ENCODE measurements at regions not wholly inside any gene's neighbourhood (a gene's known extent, or its start where the extent isn't known, plus 50 kb on each side); places are given as distances from the start of the nearest gene placed in this dataset.

DNA sequence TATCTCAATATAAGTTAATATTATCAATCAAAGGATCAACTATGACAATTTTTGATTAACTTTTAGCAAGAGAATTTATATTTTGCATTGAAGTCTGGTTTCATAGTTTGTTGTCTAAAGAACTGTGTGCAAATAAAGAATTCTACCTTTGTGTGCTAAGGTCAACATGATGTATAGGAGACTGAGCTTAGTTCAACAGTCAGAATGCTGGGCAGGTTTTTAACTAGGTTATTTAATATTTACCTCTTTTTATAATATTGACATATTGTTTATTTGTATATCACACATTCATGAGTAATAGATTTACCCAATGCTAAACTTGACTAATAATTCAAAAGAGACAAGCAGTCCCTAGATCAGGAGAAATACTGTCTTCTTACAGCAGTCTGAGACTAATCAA is 831.4 kb downstream of the DSC3 start:
- H3K27me3 ChIP-seq, result no peaks in the 10 kb centered on the region
- no peaks in the 10 kb centered on the region for H3K9me3 ChIP-seq
- DNase-seq (no peak), ATAC-seq (no peak)
- TF ChIP-seq, protein P1, sequence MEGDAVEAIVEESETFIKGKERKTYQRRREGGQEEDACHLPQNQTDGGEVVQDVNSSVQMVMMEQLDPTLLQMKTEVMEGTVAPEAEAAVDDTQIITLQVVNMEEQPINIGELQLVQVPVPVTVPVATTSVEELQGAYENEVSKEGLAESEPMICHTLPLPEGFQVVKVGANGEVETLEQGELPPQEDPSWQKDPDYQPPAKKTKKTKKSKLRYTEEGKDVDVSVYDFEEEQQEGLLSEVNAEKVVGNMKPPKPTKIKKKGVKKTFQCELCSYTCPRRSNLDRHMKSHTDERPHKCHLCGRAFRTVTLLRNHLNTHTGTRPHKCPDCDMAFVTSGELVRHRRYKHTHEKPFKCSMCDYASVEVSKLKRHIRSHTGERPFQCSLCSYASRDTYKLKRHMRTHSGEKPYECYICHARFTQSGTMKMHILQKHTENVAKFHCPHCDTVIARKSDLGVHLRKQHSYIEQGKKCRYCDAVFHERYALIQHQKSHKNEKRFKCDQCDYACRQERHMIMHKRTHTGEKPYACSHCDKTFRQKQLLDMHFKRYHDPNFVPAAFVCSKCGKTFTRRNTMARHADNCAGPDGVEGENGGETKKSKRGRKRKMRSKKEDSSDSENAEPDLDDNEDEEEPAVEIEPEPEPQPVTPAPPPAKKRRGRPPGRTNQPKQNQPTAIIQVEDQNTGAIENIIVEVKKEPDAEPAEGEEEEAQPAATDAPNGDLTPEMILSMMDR (IDR thresholded peaks at IDR 0.05), result no peak
- H3K27ac ChIP-seq, result no peak overlapping the region
- no peaks in the 10 kb centered on the region for H3K36me3 ChIP-seq
- no peaks in the 10 kb centered on the region for H3K4me1 ChIP-seq
- intact Hi-C loops (cut with DNase I), result no loop called here
- H3K4me3 ChIP-seq, result no peak overlapping the region

DNA sequence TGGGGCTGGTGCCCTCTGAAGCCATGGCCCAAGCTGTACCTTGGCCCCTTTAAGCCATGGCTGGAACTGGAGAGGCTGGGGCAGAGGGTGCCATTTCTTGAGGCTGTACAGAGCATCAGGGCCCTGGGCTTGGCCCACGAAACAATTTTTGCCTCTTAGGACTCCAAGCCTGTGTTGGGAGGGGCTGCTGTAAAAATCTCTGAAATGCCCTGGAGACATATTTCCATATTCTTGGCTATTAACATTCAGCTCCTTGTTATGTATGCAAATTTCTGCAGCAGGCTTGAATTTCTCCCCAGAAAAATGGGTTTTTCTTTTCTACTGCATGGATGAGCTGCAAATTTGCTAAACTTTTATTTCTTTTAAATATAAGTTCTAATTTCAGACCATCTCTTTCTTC is 834.0 kb downstream of the DSC3 start:
- no peaks in the 10 kb centered on the region for H3K36me3 ChIP-seq
- H3K27ac ChIP-seq, result no peak overlapping the region
- H3K9me3 ChIP-seq, result no peaks in the 10 kb centered on the region
- TF ChIP-seq, protein P1 (IDR thresholded peaks at IDR 0.05), result no peak
- DNase-seq (no peak), ATAC-seq (peak; percentile 14)
- no peaks in the 10 kb centered on the region for H3K4me1 ChIP-seq
- no peak overlapping the region for H3K4me3 ChIP-seq
- intact Hi-C loops (cut with DNase I), result no loop called here
- no peaks in the 10 kb centered on the region for H3K27me3 ChIP-seq

DNA sequence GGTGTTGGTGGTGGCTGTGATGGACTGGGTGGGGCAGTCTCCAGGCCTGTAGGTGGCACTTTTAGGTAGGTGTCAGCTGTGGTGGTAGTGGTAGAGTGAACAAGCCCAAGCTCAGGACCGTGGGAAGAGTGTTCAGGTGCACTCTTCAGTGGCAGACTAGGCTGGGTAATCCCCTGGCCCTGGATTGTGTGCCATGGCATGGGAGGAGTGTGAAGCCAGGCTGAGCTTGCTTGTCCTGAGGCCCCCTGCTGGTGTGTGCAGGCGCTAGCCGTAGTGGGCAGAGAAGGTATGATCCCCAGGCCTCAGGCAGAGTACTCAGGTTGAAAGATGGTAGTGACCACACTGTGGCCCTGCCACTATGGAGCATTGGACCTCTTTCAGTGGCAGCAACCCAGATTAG is 850.3 kb downstream of the DSC3 start:
- intact Hi-C loops (cut with DNase I), result no loop called here
- TF ChIP-seq, protein P1 (IDR thresholded peaks at IDR 0.05), result no peak
- no peak for DNase-seq
- H3K27ac ChIP-seq, result no peak overlapping the region
- H3K27me3 ChIP-seq, result no peaks in the 10 kb centered on the region
- H3K9me3 ChIP-seq, result no peaks in the 10 kb centered on the region
- no peaks in the 10 kb centered on the region for H3K4me1 ChIP-seq
- ATAC-seq, result peak; percentile 38
- H3K4me3 ChIP-seq, result no peak overlapping the region
- H3K36me3 ChIP-seq, result no peaks in the 10 kb centered on the region

DNA sequence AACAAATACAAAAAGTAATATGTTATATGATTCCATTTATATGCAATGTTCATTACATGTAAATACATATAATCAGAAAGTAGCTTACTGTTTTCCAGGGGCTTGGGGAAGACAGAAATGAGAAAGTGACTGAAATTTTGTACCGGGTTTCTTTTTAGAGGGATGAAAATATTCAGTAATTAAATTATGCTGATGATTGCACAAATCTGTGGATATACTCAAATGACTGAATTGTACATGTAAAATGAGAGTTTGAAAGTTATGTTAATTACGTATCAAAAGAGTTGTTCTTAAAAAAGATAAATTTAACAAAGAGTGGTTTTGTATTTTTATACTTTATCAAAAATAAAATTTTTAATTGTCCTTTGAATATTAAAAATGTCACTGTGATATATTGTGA is 856.3 kb downstream of the DSC3 start:
- TF ChIP-seq, protein P1 (IDR thresholded peaks at IDR 0.05), result no peak

DNA sequence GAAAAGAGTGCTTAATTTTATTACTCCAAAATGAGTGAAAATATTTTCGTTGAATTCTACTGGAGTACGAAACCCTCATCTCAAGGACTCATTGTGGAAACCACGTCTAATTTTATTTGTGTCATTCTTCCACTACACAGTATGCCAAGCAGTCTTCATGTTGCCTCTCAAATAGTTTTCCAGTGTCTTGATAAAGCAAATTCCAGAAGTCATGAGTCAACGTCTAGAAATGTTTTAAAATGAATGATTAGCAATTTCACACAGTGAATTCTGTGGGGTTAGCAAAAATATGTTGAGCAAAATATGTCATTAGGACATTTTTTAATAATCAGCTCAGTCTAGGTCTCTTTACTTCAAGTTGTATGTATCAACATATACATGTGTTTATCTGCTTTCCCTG is 865.5 kb downstream of the DSC3 start:
- Histone ChIP-seq H3K4me3 (no peak overlapping the region), H3K4me1 (no peaks in the 10 kb centered on the region), H3K9me3 (no peaks in the 10 kb centered on the region), H3K27ac (no peak overlapping the region), H3K27me3 (no peaks in the 10 kb centered on the region), H3K36me3 (no peaks in the 10 kb centered on the region)
- no peak for ATAC-seq
- intact Hi-C loops (cut with DNase I), result no loop called here
- DNase-seq, result no peak
- TF ChIP-seq, protein P1 (IDR thresholded peaks at IDR 0.05), result no peak

More for the DNA sequence above, 856.3 kb downstream of the DSC3 start:
- Histone ChIP-seq H3K27ac (no peak overlapping the region), H3K36me3 (no peaks in the 10 kb centered on the region), H3K4me1 (no peaks in the 10 kb centered on the region), H3K4me3 (no peak overlapping the region), H3K27me3 (no peaks in the 10 kb centered on the region), H3K9me3 (no peaks in the 10 kb centered on the region)
- ATAC-seq (no peak), DNase-seq (no peak)
- intact Hi-C loops (cut with DNase I), result no loop called here

DNA sequence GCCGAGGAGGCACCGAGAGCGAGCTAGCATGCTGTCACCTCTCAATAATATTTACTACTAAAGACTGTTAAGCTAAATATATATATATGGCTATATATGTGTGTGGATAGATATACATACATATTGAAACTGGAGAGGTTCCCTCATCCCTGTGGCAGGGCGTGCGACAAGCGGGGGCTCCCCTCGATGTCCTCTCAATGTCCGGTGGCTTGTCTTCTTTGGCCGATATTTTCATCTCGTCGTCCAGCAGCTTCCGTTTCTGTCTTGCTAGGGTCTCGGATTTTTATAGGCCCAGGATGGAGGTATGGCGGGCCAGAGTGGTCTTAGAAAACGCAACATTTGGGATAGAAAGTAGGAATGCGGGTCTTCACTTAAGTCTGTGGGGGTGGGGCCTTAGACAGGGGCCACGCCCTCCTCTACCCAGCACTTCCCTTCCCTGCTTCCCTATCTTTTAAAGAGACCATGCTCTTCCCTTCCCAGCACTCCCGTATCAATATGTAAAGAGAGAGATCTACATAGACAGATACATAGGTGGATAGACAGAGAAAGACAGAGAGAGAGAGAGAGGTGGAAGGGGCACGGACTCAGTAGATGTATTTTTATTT is 866.8 kb downstream of the DSC3 start:
- H3K36me3 ChIP-seq, result no peaks in the 10 kb centered on the region
- TF ChIP-seq, protein P1 (IDR thresholded peaks at IDR 0.05), result no peak
- intact Hi-C loops (cut with DNase I), result no loop called here
- no peaks in the 10 kb centered on the region for H3K9me3 ChIP-seq
- DNase-seq (no peak), ATAC-seq (no peak)
- H3K27me3 ChIP-seq, result no peaks in the 10 kb centered on the region
- H3K4me3 ChIP-seq, result no peak overlapping the region
- no peak overlapping the region for H3K27ac ChIP-seq
- no peaks in the 10 kb centered on the region for H3K4me1 ChIP-seq

Data from upper lobe of right lung (tissue), 1 donor.